WTC11 (cell line): ENCODE measurements at regions not wholly inside any gene's neighbourhood (a gene's known extent, or its start where the extent isn't known, plus 50 kb on each side); places are given as distances from the start of the nearest gene placed in this dataset.

ENCODE experiments used
- ATF2 ChIP-seq: sonication (generic); formaldehyde crosslinking; IDR thresholded peaks from 2 replicates; pipeline ENCODE4 v1.8.1; 2022; ENCODE audit warnings: low read depth, missing genetic modification reagents, borderline replicate concordance
- CTCF ChIP-seq: fragments of 200-600 bp; IDR thresholded peaks from 2 replicates; pipeline ENCODE4 v1.8.0; 2022; ENCODE audit warnings: antibody characterized with exemption
- E2F1 ChIP-seq: sonication (generic); formaldehyde crosslinking; IDR thresholded peaks from 2 replicates; pipeline ENCODE4 v1.8.0; 2022; ENCODE audit warnings: mild to moderate bottlenecking, missing genetic modification reagents
- E2F4 ChIP-seq: sonication (generic); formaldehyde crosslinking; IDR thresholded peaks from 2 replicates; pipeline ENCODE4 v1.8.1; 2022; ENCODE audit warnings: low read depth, mild to moderate bottlenecking, moderate library complexity, missing genetic modification reagents, borderline replicate concordance
- ESRRA ChIP-seq: sonication (generic); formaldehyde crosslinking; IDR thresholded peaks from 2 replicates; pipeline ENCODE4 v1.8.1; 2022; ENCODE audit warnings: mild to moderate bottlenecking, missing genetic modification reagents, borderline replicate concordance
- FOXJ3 ChIP-seq: sonication (generic); formaldehyde crosslinking; IDR thresholded peaks from 2 replicates; pipeline ENCODE4 v1.9.0; 2021; ENCODE audit warnings: missing genetic modification reagents, mild to moderate bottlenecking, borderline replicate concordance
- IRF1 ChIP-seq: sonication (generic); formaldehyde crosslinking; IDR thresholded peaks from 2 replicates; pipeline ENCODE4 v1.8.0; 2023; ENCODE audit warnings: missing genetic modification reagents
- JUN ChIP-seq: sonication (generic); formaldehyde crosslinking; IDR thresholded peaks from 2 replicates; pipeline ENCODE4 v1.8.0; 2023; ENCODE audit warnings: mild to moderate bottlenecking, missing genetic modification reagents
- PREB ChIP-seq: sonication (generic); formaldehyde crosslinking; IDR thresholded peaks from 2 replicates; pipeline ENCODE4 v1.8.1; 2022; ENCODE audit warnings: mild to moderate bottlenecking, missing genetic modification reagents, moderate library complexity, borderline replicate concordance
- TF ChIP-seq, protein P1 (sequence below): sonication (generic); formaldehyde crosslinking; IDR thresholded peaks from 2 replicates; pipeline ENCODE4 v1.8.1; 2023; ENCODE audit warnings: mild to moderate bottlenecking, missing genetic modification reagents, moderate library complexity
- TF ChIP-seq, protein P2 (sequence below): sonication (generic); formaldehyde crosslinking; IDR thresholded peaks from 2 replicates; pipeline ENCODE4 v1.8.0; 2022; ENCODE audit warnings: mild to moderate bottlenecking, missing genetic modification reagents

- TF ChIP-seq CTCF (no peak), ATF2 (CRISPR knock-in tag) (no peak), IRF1 (CRISPR knock-in tag) (no peak), JUN (CRISPR knock-in tag) (no peak), FOXJ3 (CRISPR knock-in tag) (no peak), ESRRA (CRISPR knock-in tag) (no peak), E2F4 (CRISPR knock-in tag) (no peak), PREB (CRISPR knock-in tag) (no peak), E2F1 (CRISPR knock-in tag) (no peak)
- TF ChIP-seq, protein P1, sequence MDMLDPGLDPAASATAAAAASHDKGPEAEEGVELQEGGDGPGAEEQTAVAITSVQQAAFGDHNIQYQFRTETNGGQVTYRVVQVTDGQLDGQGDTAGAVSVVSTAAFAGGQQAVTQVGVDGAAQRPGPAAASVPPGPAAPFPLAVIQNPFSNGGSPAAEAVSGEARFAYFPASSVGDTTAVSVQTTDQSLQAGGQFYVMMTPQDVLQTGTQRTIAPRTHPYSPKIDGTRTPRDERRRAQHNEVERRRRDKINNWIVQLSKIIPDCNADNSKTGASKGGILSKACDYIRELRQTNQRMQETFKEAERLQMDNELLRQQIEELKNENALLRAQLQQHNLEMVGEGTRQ (CRISPR knock-in tag): no peak
- TF ChIP-seq, protein P2, sequence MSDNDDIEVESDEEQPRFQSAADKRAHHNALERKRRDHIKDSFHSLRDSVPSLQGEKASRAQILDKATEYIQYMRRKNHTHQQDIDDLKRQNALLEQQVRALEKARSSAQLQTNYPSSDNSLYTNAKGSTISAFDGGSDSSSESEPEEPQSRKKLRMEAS (CRISPR knock-in tag): no peak
Measured at GRCh38 chr4:13762130-13762529, 134.6 kb upstream of the BOD1L1 start.
